GM21619 (cell line): ENCODE measurements at regions not wholly inside any gene's neighbourhood (a gene's known extent, or its start where the extent isn't known, plus 50 kb on each side); places are given as distances from the start of the nearest gene placed in this dataset.

ENCODE experiments used
- ATAC-seq: cut with Tn5 transposase; IDR thresholded peaks from one replicate; pipeline ENCODE4 v1.9.1; 2021; ENCODE audit not compliant: unreplicated experiment

- no peak for ATAC-seq
These were observed 172.2 kb downstream of the OLFM4 start for GRCh38 chr13:53200498-53201453.

DNA sequence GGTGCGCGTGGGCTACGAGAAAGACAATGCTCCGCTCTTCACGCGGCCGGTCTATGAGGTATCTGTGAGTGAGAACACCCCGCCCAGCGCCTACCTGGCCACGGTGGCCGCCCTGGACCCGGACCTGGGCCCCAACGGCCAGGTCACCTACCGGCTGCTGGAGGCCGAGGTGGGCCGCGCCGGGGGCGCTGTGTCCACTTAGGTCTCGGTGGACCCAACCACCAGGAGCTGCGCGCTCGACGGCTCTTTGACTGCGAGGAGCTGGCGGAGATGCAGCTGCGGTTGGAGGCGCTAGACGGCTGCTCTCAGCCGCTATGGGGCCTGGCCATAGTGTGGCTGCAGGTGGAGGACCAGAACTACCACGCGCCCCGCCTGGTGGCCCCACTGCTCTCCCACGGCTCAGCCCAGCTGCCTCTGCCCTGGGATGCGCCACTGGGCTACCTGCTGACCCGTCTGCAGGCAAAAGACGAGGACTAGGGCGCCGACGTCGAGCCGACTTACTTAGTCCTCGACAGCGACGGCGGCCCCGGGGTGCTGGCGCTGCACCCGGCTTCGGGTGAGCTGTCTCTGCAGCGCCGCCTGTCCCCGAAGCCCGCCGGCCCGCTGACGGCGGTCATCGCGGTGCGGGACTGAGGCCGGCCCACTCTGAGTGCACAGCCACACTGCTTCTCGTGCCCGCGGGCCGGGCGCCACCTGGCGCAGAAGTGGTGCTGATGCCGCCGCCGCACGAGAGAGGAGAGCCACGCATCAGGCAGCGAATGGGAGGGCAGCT, 173.0 kb downstream of the OLFM4 start:
- no peak for ATAC-seq

GRCh38 chr13:53204598-53204997, 176.0 kb downstream of the OLFM4 start:
- no peak for ATAC-seq

DNA sequence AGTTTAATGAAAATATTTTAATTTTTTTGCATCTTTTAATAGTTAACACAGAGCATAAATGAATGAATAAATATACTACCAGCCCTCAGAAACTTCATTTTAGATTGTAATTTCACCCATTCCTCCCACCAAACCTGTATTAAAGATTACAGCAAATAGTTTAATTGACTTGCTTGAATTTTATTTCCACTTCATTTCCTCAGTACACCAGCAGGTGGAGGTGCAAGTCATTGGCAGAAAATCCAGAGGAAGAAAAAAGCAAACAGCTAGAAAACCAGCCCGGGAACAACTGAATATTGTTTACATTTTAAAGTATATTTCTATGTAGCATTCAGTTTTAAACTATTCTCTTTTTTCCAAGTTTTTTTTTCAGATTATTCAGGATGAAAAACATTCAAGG, 177.8 kb downstream of the OLFM4 start:
- no peak for ATAC-seq

- no peak for ATAC-seq
These were observed 178.9 kb downstream of the OLFM4 start for GRCh38 chr13:53207556-53207955.

GRCh38 chr13:53214433-53214832, 185.8 kb downstream of the OLFM4 start:
- no peak for ATAC-seq

DNA sequence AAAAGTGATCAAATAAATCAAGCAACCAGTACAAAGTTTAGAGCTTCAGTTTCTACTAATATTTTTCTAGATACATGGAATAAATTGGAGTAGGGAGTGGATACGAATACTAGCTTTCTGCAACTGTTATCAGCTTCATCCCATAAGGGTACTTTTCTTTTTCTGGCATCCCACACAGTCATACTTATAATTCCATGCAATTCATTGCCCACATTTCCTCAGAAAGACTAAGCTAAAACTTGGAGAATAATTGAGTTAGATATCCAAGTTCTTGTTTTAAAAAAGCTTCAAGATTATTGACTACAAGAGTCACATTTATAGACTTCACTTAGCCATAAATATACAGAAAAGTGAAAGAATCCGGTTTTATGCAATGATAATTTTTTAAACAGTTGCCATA, 186.9 kb downstream of the OLFM4 start:
- ATAC-seq = no peak

- no peak for ATAC-seq
These were observed 188.2 kb downstream of the OLFM4 start for GRCh38 chr13:53216773-53217172.

GRCh38 chr13:53217194-53217593, 188.6 kb downstream of the OLFM4 start:
- ATAC-seq = no peak

- ATAC-seq = no peak
These were observed 191.4 kb downstream of the OLFM4 start for GRCh38 chr13:53220038-53220437.

GRCh38 chr13:53237696-53238095, 209.1 kb downstream of the OLFM4 start:
- no peak for ATAC-seq

DNA sequence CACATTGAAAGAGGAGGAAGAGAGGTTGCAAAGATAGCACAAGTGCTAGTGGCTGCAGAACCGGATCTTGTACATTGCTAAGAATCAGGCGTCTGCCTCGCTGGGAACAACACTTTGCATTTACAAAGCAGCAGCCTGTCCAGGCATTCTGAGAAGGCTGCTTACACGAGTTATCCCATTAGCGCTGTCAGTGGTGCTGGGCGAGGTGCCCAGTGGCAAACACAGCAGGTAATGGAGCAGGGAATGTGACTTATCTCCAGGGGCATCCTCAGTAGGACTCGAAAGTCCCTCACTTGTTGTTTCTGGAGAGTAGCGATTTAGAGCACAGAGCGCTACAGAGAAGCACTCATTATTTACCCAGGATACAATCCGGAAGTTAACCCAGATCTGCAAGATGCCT, 209.6 kb downstream of the OLFM4 start:
- ATAC-seq = no peak

DNA sequence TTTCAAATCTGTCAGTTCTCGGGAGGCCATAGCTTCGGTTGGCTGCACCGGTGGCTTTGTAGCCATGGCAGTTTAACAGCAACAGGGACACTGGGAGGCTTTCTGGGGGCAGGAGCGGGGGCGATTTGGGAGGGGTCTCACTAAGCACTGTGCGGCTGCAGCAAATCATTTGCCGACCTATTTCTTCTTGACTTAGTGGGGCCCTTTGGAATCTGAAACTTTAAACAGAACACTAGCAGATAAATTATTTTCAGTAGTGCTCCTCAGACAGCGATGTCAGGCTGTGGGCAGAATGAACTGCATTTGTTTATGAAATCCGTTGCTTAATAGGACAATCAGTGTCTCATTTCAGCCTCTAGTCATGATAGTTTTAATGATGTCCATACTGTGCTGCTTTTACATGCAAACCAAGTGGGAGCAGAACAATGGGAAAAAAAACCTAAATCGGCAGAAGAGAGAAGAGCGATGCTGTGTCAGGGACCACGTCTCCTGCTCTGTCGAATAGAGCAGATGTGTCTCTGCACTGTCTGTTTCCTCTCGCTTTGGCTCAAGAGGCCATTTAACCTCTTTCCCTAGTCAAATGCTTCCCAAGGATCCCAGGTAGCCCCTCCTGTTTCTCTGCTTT, 211.9 kb downstream of the OLFM4 start:
- no peak for ATAC-seq

GRCh38 chr13:53241891-53242348, 213.3 kb downstream of the OLFM4 start:
- ATAC-seq = no peak

GRCh38 chr13:53249236-53249635, 220.6 kb downstream of the OLFM4 start:
- no peak for ATAC-seq

DNA sequence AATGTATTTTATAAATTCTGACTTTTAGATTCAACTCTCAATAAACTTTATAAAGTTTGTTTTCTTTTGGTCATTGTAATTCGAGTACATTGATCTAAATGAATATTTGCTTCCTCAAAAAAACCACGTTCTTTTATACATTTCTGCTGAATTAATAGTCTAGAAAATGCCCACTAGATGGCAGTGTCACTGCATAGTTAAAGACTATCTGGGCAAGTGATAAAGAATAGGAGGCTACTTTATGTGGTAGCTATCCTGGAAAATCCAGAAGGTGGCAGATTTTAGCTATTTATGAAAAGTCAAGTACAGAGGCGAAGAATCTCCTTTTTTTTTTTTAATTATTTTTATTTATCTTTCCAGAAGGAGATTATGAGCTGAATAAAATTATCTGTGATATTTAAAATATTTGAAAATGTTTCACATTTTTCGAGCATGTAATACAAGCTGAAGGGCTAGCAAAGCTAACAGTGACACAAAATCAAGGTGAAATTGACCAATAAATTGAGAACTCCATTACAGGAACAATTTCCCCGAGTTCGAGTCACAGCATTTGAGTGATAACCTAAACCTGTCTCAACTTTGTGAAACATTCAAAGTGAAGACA, 221.8 kb downstream of the OLFM4 start:
- ATAC-seq = peak; percentile 94

DNA sequence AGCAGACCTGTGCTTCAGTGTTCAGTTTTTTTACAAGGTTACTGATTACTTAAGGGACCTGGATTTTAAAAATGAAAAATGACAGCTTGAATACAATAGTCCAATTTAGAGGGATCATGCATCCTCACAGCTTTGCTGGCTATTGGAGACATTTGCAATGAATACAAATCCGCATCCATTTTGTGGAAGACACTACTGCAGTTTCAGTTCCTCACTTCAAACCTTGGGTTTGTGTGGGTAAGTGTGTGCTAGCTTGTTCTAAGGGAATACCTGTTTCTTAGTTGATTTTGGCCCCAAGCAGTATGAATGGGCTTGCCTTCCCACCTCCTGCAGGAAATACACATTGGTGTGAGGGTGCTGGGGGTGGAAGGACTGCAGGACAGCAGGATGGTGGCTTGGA, 222.4 kb downstream of the OLFM4 start:
- no peak for ATAC-seq

DNA sequence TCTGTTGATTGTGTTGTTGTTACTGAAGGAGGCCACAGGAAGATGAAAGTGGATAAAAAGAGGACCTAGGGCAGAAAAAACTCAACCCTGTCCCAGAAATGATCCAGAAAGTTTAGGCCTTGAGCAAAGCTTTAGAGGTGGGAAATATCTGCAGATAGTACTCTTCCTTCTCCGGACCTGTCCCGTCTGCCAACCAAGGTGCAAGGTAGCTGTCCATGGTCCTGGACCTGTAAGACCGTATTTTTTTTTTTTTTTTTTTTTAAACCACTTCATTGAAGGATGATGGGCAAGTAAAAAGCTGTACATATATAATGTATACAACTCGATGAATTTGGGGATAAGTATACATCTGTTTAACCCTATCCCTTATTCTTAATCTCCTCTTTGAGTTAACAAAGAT, 225.9 kb downstream of the OLFM4 start:
- no peak for ATAC-seq

GRCh38 chr13:53255795-53256194, 227.2 kb downstream of the OLFM4 start:
- no peak for ATAC-seq

DNA sequence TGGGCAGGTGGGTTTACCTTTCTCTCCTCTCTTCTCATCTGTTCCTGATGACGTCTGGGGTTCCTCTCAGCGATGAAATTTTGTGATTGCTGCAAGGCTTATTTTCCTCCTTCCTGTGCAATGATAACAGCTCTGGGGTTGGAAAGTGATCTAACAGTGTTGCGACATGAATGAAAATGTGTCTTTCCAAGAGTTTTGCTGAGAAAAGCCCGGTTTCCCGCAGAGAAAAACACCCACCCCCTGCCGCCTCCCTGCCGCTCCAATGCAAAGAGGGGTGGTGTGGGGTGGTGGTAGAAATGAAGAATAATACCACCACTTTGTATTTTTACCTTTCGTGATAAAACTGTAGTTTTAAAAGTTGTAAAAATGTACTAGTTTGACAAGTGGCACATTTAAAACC, 232.0 kb downstream of the OLFM4 start:
- no peak for ATAC-seq

DNA sequence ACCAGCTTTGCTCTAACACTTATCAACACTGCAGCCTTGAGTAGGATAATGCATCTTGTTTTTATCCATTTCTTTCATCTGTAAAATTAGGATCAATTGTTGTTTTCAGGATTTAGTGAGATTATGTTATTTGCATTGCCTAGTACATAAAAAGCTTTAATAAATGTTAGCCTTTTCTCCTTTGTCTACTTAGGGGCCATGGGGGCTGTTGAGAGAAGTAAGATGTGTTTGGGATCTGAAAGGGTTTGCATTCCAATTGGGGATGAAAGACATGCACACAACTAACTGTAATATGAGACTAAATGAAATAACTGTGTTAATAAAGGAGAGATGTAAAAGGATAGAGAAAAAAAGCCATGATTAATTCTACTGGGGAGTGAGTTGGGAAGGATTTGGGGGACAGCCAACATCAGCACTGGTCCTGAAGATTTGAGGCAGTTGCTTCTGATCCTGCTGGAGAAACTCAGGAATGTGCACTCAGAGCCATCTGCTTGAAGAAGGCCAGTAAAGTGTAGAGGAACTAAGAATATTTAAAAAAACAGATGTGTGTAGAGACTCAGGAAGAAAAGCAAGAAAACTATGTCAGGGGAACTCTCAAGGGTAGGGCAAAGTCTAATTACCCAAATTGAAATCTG, 236.3 kb downstream of the OLFM4 start:
- ATAC-seq = no peak
